Endodermal cell (in vitro differentiated cells): ENCODE measurements at regions not wholly inside any gene's neighbourhood (a gene's known extent, or its start where the extent isn't known, plus 50 kb on each side); places are given as distances from the start of the nearest gene placed in this dataset.
A peak's percentile ranks its signal among the peaks of the same experiment; 100 is the strongest.

Experiments used
- DNase-seq: peaks from one replicate; pipeline ENCODE4 v3.0.0-alpha.2; 2017
- H3K27ac ChIP-seq: 2 replicates; pipeline ENCODE4 v1.5.1; 2013; ENCODE audit warnings: mild to moderate bottlenecking, low read depth, low read length, moderate library complexity
- H3K27me3 ChIP-seq: 2 replicates; pipeline ENCODE4 v1.6.1; 2013; ENCODE audit warnings: mild to moderate bottlenecking, low read length, moderate library complexity; ENCODE audit not compliant: insufficient read depth, control insufficient read depth, poor library complexity, severe bottlenecking
- H3K36me3 ChIP-seq: 2 replicates; pipeline ENCODE4 v1.7.0; 2013; ENCODE audit warnings: mild to moderate bottlenecking, low read length, moderate library complexity; ENCODE audit not compliant: control insufficient read depth, insufficient read depth
- H3K4me1 ChIP-seq: one replicate; pipeline ENCODE4 v1.7.0; 2013; ENCODE audit warnings: low read length; ENCODE audit not compliant: control insufficient read depth, insufficient read depth
- H3K4me3 ChIP-seq: 2 replicates; pipeline ENCODE4 v1.5.1; 2013; ENCODE audit warnings: mild to moderate bottlenecking, low read length, moderate library complexity
- H3K9ac ChIP-seq: 2 replicates; pipeline ENCODE4 v1.6.1; 2013; ENCODE audit warnings: mild to moderate bottlenecking, low read length, moderate library complexity; ENCODE audit not compliant: poor library complexity, severe bottlenecking; ENCODE audit errors: extremely low read depth
- H3K9me3 ChIP-seq: 2 replicates; pipeline ENCODE4 v1.6.1; 2013; ENCODE audit warnings: mild to moderate bottlenecking, low read length, moderate library complexity; ENCODE audit not compliant: control insufficient read depth
- H3K27ac Mint-ChIP-seq: 2 replicates; pipeline ENCODE4 v1.8.0; 2020; ENCODE audit warnings: mixed read lengths
- H3K27me3 Mint-ChIP-seq: 2 replicates; pipeline ENCODE4 v1.8.0; 2021; ENCODE audit warnings: mild to moderate bottlenecking, mixed read lengths; ENCODE audit not compliant: insufficient read depth
- H3K36me3 Mint-ChIP-seq: 2 replicates; pipeline ENCODE4 v1.8.0; 2020; ENCODE audit warnings: low read depth, mixed read lengths
- H3K4me1 Mint-ChIP-seq: 2 replicates; pipeline ENCODE4 v1.8.0; 2020; ENCODE audit warnings: mixed read lengths
- H3K4me3 Mint-ChIP-seq: 2 replicates; pipeline ENCODE4 v1.8.0; 2020; ENCODE audit warnings: mild to moderate bottlenecking, moderate library complexity, mixed read lengths
- H3K9me3 Mint-ChIP-seq: 2 replicates; pipeline ENCODE4 v1.8.0; 2020; ENCODE audit warnings: mild to moderate bottlenecking, mixed read lengths
- CTCF ChIP-seq: fragments of 200-600 bp; sonication (generic); conservative IDR thresholded peaks from 2 replicates; pipeline ENCODE4 v1.5.0; 2021; ENCODE audit warnings: antibody characterized with exemption, mild to moderate bottlenecking
- WGBS, 2 experiments: methylation state at CpG; one replicate each; pipeline versions ENCODE4 v1.1.5 to v1.1.7; 2013; ENCODE audit warnings: missing lambda C conversion rate in 2 of 2, mixed read lengths in 1 of 2; ENCODE audit not compliant: insufficient coverage in 1 of 2, insufficient read length in 1 of 2; 5-methylcytosine and 5-hydroxymethylcytosine counted together

- Mint-ChIP-seq H3K27ac (no peak overlapping the region), H3K4me3 (no peak overlapping the region), H3K36me3 (no peaks in the 10 kb centered on the region), H3K27me3 (no peaks in the 10 kb centered on the region), H3K9me3 (peaks cover 3% of the 10 kb centered on the region), H3K4me1 (peaks cover 11% of the 10 kb centered on the region)
- peak; percentile 59 for DNase-seq
- H3K4me3 ChIP-seq = no peak overlapping the region
- no peaks in the 10 kb centered on the region for H3K36me3 ChIP-seq
- H3K27me3 ChIP-seq = no peaks in the 10 kb centered on the region
- TF ChIP-seq CTCF = no peak
- no peak overlapping the region for H3K27ac ChIP-seq
- H3K9ac ChIP-seq = no peak overlapping the region
- no peaks in the 10 kb centered on the region for H3K9me3 ChIP-seq
- WGBS, 2 experiments = 85 to 86% methylated on average over 32 to 33 of the region's 33 CpGs
- H3K4me1 ChIP-seq = peaks cover 6% of the 10 kb centered on the region
Measured at GRCh38 chr18:79613186-79613931, 66.2 kb upstream of the CTDP1 start.

GRCh38 chr18:79614211-79614955 lies 65.2 kb upstream of the CTDP1 start:
- H3K27ac ChIP-seq = no peak overlapping the region
- no peak overlapping the region for H3K9ac ChIP-seq
- Mint-ChIP-seq H3K27ac (no peak overlapping the region), H3K4me1 (peaks cover 9% of the 10 kb centered on the region), H3K36me3 (no peaks in the 10 kb centered on the region), H3K9me3 (peaks cover 3% of the 10 kb centered on the region), H3K27me3 (no peaks in the 10 kb centered on the region), H3K4me3 (no peak overlapping the region)
- TF ChIP-seq CTCF = no peak
- WGBS, 2 experiments = 91 to 93% methylated on average over 23 to 26 of the region's 26 CpGs
- no peaks in the 10 kb centered on the region for H3K36me3 ChIP-seq
- DNase-seq = peak; percentile 46
- H3K4me1 ChIP-seq = peaks cover 6% of the 10 kb centered on the region
- no peaks in the 10 kb centered on the region for H3K27me3 ChIP-seq
- no peak overlapping the region for H3K4me3 ChIP-seq
- no peaks in the 10 kb centered on the region for H3K9me3 ChIP-seq

GRCh38 chr18:79615091-79615490 lies 64.5 kb upstream of the CTDP1 start:
- H3K9me3 Mint-ChIP-seq = peaks cover 3% of the 10 kb centered on the region
- H3K4me1 Mint-ChIP-seq = peaks cover 9% of the 10 kb centered on the region
- H3K27me3 Mint-ChIP-seq = no peaks in the 10 kb centered on the region
- Histone ChIP-seq H3K27ac (no peak overlapping the region), H3K9ac (no peak overlapping the region), H3K9me3 (no peaks in the 10 kb centered on the region), H3K36me3 (no peaks in the 10 kb centered on the region), H3K4me1 (peaks cover 6% of the 10 kb centered on the region), H3K27me3 (no peaks in the 10 kb centered on the region), H3K4me3 (no peak overlapping the region)
- 95% methylated on average over 18 of the region's 18 CpGs for WGBS, 2 experiments
- TF ChIP-seq CTCF = no peak
- no peaks in the 10 kb centered on the region for H3K36me3 Mint-ChIP-seq
- H3K4me3 Mint-ChIP-seq = no peak overlapping the region
- H3K27ac Mint-ChIP-seq = no peak overlapping the region
- DNase-seq = no peak
